ENCODE measurements at regions not wholly inside any gene's neighbourhood (a gene's known extent, or its start where the extent isn't known, plus 50 kb on each side); places are given as distances from the start of the nearest gene placed in this dataset.
A peak's percentile ranks its signal among the peaks of the same experiment; 100 is the strongest.
"Not testable (repeated sequence)": the region's sequence is repeated elsewhere in the genome, so short reads cannot be mapped to it uniquely, and the experiment has no call there.

GRCh38 chr18:11511434-11512095 lies 97.8 kb upstream of the SLC35G4 start:
- no peak for DNase-seq (ENCODE audit: low spot score)

DNA sequence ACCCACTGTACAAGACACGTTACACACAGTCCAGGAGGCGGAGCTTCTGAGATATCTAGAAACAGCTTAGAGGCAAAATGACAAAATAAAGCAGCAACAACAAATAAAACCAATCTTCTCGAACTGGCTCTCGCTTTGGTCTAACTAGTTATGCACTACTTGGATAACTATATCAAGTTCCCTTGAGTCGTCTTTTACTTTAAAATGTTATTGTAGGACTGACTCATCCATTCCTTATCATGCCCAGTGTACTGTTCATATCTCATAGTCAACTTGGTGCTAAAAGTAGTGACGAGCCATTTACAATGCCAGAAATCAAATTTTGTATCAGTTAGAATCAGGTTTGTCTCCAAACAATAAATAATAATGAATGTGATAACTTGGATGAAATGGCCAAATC lies 102.5 kb upstream of the SLC35G4 start:
- no peak for DNase-seq (ENCODE audit: low spot score)

GRCh38 chr18:11505993-11506392 lies 103.4 kb upstream of the SLC35G4 start:
- DNase-seq (ENCODE audit: low spot score) = no peak

DNA sequence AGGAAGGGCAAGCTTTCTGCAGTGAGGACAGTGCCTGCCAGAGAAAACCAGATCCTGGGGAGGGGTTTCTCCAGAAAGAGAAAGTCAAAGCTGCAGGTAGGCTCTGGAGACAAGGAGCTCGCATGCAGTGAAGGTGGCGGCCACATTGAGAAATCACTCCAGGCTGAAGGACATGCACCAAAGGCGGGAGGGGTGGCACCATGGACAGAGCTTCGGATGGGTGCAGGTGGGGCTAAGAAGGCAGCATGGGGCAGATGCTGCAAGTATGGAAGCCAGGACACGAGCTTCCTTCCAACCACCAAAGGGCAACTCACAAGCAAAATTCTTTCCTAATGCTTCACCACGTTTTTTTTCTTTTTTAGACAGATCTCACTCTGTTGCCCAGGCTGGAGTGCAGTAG lies 104.4 kb upstream of the SLC35G4 start:
- DNase-seq (ENCODE audit: low spot score) = no peak

GRCh38 chr18:11502368-11502767 lies 107.0 kb upstream of the SLC35G4 start:
- no peak for DNase-seq (ENCODE audit: low spot score)

- no peak for DNase-seq (ENCODE audit: low spot score)
Measured at GRCh38 chr18:11501352-11501751, 108.0 kb upstream of the SLC35G4 start.

GRCh38 chr18:11500153-11501122 lies 109.0 kb upstream of the SLC35G4 start:
- no peak for DNase-seq (ENCODE audit: low spot score)

DNA sequence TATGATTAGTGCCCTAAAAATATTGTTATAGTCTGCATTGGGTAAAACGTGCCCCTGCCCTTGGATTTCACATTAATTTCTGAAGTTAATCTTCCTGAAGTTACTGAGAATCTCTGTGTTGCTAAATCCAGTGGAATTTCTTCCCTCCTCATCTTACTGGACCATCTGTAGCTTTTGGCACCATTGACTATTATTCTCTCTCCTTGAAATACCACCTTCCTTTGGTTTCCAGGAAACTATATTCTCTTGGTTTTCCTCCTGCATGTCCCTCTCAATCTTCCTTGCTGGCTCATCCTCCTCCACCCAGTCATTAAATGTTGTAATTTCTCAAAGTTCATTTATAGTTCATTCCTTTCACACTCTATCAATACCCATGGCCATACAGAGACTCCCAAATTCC lies 110.6 kb upstream of the SLC35G4 start:
- no peak for DNase-seq (ENCODE audit: low spot score)

- no peak for DNase-seq (ENCODE audit: low spot score)
Measured at GRCh38 chr18:11497585-11497984, 111.8 kb upstream of the SLC35G4 start.

GRCh38 chr18:11496526-11497172 lies 112.7 kb upstream of the SLC35G4 start:
- DNase-seq (ENCODE audit: low spot score) = peak; percentile 40

- DNase-seq (ENCODE audit: low spot score) = no peak
Measured at GRCh38 chr18:11495441-11495840, 114.0 kb upstream of the SLC35G4 start.

DNA sequence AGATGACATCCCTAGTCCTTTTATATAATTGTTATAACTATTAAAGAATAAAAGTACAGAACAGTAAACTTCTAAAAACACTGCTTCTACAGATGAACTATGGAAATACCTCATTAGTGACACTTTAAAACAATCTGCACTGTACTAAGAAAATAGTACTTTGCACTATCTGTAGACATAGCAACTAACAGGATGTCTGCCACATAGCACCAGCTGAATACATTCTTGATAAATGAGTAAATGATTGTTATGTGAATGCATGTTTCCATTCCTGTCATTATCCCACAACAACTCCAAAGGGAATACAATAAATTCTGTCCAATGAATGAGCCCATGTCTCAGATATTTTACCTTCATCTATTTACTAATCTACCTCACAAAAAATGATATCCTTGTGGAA lies 115.3 kb upstream of the SLC35G4 start:
- no peak for DNase-seq (ENCODE audit: low spot score)

DNA sequence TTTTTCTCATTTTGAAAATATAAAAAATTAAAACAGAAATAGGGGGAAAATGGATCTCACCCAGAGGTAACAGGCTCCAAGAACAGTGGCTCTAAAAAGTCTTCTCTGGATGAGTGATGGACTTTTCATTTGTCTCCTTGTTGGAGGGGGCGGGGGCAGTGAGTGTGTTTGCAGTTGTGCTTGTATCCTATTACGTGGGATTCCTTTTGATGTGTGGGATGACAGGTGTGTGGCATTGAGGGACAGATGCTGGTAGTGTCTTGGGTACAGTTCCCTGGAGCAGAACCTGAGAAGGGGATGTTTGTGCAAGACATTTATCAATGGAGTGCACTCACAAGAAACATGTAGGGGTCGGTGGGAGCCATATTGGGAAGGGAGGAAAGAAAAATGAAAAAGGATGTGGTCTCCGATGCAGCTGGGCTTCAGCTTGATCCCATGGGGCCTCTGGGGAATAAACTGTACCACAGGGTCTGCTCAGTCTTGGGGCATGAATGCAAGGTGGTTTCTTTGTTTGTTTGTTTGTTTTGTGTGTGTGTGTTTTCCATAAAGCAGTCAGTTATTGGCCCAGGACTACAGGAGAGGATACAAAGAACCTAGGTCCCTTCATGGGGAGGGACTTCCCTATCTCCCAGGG lies 120.0 kb upstream of the SLC35G4 start:
- DNase-seq (ENCODE audit: low spot score) = no peak

- DNase-seq (ENCODE audit: low spot score) = no peak
Measured at GRCh38 chr18:11488175-11488574, 121.2 kb upstream of the SLC35G4 start.

GRCh38 chr18:11487390-11487789 lies 122.0 kb upstream of the SLC35G4 start:
- DNase-seq (ENCODE audit: low spot score) = no peak

- no peak for DNase-seq (ENCODE audit: low spot score)
Measured at GRCh38 chr18:11482271-11482670, 127.1 kb upstream of the SLC35G4 start.

DNA sequence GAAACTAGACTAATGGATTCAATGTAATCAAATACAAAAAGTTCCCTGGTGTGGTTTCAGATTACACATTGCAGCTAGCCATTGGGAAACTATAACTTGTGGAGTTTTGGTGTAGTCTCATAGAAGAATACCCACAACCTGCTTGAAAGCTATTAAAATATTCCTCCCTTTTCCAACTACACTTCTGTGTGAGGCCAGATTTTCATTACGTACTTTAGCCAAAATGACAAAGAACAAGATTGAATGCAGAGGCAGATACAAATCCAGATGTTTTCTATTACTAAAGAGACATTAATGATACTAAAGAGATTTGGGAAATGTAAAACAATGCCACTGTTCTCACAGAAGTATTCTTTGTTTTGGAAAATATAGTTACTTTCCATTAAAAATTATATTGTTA lies 128.7 kb upstream of the SLC35G4 start:
- no peak for DNase-seq (ENCODE audit: low spot score)

GRCh38 chr18:11479031-11479430 lies 130.4 kb upstream of the SLC35G4 start:
- DNase-seq (ENCODE audit: low spot score) = not testable (repeated sequence)

DNA sequence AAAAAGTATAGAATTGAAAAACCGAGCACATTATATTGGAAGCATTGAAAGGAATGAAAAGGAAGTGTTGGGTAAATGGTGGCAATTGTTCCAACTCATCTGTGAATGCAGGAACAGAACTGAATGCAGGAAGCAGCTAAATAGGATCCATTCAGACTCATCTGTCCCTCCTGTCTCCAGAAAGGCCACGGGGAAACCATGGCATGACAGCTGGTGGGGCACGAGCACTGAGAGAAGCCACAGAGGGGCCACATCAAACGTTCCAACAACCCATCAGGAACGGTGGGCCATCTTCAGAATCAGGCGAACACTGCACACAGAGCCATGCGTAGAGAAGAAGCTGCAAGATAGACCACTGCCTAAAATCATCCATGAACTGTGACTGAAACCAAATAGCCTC lies 138.5 kb upstream of the SLC35G4 start:
- peak; percentile 11 for DNase-seq (ENCODE audit: low spot score)

- no peak for DNase-seq (ENCODE audit: low spot score)
Measured at GRCh38 chr18:11468617-11469016, 140.8 kb upstream of the SLC35G4 start.

GRCh38 chr18:11468120-11468519 lies 141.3 kb upstream of the SLC35G4 start:
- DNase-seq (ENCODE audit: low spot score) = no peak

DNA sequence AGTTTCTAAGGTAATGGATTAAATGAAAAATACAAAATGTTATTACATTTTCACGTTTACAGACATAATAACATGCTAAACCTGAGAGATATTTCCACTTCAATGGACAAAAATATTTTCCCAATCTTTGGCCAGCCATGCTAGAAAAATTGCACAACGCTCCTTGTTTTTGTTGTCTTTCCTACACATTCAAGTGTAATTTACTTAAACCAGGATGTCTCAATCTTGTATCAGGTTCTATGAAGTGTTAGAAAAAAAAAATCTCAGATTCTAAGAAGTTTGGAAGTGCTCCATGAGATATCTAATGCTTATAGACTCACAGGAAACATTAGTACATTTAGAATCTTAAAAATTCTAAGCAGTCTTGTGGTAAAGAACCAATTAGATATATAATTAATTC lies 141.8 kb upstream of the SLC35G4 start:
- no peak for DNase-seq (ENCODE audit: low spot score)
